GM12864 (cell line): ENCODE measurements at regions not wholly inside any gene's neighbourhood (a gene's known extent, or its start where the extent isn't known, plus 50 kb on each side); places are given as distances from the start of the nearest gene placed in this dataset.

Experiments used
- DNase-seq: peaks from one replicate; pipeline ENCODE4 v3.0.0-alpha.2; 2011; ENCODE audit warnings: low read depth
- H3K4me3 ChIP-seq: 2 replicates; pipeline ENCODE4 v1.5.1; 2011; ENCODE audit warnings: mild to moderate bottlenecking, low read depth, low read length, control low read depth
- CTCF ChIP-seq: IDR thresholded peaks from 2 replicates; pipeline ENCODE4 v1.5.1; 2011; ENCODE audit warnings: low read depth, mild to moderate bottlenecking, moderate library complexity, low read length, control low read depth, inconsistent platforms; ENCODE audit errors: missing control alignments

DNA sequence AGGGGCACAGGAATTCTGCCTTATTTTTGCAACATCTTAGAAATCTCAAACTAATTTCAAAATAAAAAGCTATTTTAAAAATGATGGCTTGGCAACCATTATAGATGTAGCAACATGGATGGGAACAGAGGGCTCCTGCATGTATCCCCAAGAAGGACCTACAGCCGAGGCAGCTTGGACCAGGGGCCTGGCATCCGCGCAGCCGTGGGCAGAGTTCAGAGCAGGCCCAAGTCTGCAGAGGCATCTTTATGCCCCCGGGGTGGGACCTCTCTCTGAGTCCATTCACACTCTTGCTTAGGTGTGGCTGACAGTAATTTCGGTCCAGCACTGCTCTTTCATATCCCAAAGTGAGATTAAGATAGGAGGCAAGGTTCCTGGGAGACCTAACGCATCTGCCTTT is 425.8 kb upstream of the MYT1L start:
- DNase-seq, result no peak
- no peak overlapping the region for H3K4me3 ChIP-seq
- no peak for TF ChIP-seq CTCF

DNA sequence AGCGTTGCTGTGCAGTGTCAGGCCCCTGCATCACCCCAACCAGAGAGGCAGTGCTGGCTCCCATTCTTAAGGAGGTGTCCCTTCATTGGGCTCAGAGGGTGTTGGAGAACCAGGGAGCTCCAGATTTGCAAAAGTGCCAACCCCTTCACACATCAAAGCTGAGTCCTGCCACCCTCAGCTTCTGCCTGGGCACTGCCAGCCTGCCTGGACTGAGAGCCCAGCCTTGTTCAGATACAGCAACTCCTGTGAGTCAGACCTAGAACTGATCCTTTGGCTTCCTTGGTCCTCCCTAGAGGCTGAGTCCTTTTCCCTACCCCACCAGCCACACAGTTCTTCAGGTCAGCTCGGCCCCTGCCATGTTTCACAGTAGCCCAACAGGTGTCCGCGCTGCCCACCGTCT is 424.9 kb upstream of the MYT1L start:
- H3K4me3 ChIP-seq, result no peak overlapping the region
- no peak for DNase-seq
- TF ChIP-seq CTCF, result no peak

DNA sequence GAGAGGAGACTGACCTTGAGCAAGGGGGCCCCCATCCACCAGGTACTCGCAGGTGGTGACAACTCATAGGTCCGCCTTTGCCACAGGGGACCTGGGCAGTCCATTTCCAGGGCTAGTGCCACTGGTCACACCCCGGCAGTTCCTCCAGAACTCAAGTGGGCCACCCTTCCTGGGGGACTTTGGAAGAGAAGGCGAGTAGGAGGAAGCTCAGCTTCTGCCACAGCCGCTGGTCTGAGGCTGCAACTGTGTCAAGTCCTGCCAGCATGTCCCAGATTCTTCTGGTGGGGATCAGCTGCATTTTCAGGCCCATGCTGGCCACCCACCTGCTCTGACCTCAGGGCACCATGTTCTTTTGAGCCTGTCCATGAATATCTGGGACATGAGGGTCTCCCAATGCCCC is 423.9 kb upstream of the MYT1L start:
- DNase-seq, result no peak
- no peak overlapping the region for H3K4me3 ChIP-seq
- TF ChIP-seq CTCF, result no peak

DNA sequence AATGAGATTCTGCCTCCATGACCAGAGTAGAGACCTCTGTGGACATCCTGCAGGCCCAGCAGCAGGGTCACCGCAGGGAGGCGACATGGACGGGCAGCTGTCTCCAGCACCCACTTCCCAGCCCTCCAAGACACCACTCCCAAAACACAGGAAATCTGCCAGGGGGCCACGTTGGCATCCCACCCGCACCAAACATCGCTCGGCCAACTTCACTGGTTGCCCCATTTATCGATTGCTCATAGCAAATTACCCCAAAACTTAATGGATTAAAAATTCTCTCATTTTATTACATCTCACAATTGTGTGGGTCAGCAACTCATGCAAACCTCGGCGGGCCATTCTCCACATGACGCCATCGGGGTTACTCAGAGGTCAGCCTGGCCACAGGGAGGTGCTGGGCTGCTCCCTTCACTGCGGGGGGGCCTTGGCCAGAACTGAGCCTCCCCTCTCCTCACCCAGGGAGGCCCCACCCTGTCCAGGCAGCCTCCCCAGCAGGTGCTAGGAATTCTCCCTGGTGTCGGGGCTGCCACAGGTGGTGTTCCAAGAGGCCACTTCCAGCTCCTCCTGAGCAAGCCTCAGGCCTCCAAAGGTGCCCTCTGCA is 420.7 kb upstream of the MYT1L start:
- no peak for DNase-seq
- H3K4me3 ChIP-seq, result no peak overlapping the region
- TF ChIP-seq CTCF, result no peak

DNA sequence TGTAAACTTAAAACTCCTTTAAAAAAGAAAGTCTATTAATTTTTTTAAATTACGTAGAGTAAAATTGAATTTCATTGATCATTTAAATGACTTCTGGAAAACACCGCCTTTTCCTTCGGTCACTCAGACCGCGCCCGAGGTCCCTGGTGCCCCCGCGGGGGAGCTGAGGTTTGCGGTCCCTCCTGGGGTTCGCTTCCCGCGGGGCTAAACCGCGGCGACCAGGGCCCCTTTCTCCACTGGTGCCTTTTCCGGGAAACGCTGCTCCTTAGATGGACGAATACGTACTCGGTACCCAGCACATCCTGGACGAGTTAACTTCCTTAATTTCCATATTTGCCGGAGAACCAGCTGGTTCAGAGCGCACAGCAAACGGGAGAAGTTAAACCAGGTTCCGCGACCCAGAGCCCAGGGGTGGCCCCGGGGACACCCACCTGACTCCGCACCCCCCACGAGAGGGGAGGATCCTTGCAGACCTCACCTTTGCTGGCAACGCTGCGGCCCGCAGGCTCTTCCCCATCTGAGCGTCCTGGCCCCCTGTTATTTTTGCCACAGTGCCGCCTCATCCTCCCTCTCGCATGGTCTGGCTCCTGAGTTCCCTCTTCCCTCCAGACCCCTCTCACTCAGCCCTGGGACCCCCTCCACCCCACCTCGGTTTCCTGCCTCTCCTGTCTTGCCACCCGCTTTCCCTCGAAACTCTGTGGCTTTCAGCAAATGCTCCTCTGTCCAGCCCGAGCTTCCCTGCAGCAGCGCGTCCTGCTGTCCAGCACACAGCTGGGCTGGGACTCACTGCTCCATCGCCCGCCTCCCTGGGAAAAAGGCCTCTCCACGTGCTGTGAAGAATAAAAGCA is 420.0 kb upstream of the MYT1L start:
- DNase-seq, result no peak
- TF ChIP-seq CTCF, result no peak
- H3K4me3 ChIP-seq, result no peak overlapping the region

DNA sequence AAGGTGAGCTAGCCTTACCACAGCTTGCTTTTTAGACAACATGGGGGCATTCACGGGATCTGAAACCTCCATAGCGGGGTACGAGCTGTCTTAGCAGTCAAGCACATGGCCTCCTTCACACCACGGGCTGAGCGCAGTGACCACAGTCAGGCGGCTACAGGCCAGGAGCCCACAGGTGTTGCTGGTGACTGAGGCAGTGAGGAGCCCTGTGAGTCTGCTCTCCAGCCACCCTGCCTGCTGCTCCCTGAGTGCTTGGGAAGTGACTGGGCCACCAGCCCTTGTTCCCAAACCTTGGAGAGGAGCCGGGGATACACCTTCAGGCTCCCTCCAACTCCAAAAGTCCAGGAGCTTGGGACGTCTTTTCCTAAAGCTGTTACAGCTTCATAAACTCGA is 418.1 kb upstream of the MYT1L start:
- DNase-seq, result no peak
- H3K4me3 ChIP-seq, result no peak overlapping the region
- TF ChIP-seq CTCF, result no peak
